Loucy (cell line): ENCODE measurements at regions not wholly inside any gene's neighbourhood (a gene's known extent, or its start where the extent isn't known, plus 50 kb on each side); places are given as distances from the start of the nearest gene placed in this dataset.

ENCODE experiments used
- H2AFZ ChIP-seq: fragments of 200-600 bp; sonication (generic); 2 replicates; pipeline ENCODE4 v1.6.0; 2016; ENCODE audit warnings: antibody characterized with exemption, mild to moderate bottlenecking, low read length, moderate library complexity
- H3F3A ChIP-seq: fragments of 200-600 bp; 2 replicates; pipeline ENCODE4 v1.6.0; 2016; ENCODE audit warnings: antibody characterized with exemption, low read depth, mild to moderate bottlenecking
- H3K27me3 ChIP-seq: fragments of 200-600 bp; sonication (generic); 2 replicates; pipeline ENCODE4 v1.6.1; 2014; ENCODE audit warnings: low read length, mild to moderate bottlenecking; ENCODE audit not compliant: insufficient read depth, poor library complexity, severe bottlenecking
- H3K36me3 ChIP-seq: fragments of 200-600 bp; sonication (generic); 2 replicates; pipeline ENCODE4 v1.6.1; 2016; ENCODE audit warnings: low read length; ENCODE audit not compliant: insufficient read depth
- H3K4me1 ChIP-seq: fragments of 200-600 bp; sonication (generic); 2 replicates; pipeline ENCODE4 v1.5.1; 2014; ENCODE audit warnings: low read length, mild to moderate bottlenecking; ENCODE audit not compliant: insufficient read depth, poor library complexity, severe bottlenecking
- H3K4me2 ChIP-seq: fragments of 200-600 bp; sonication (generic); 2 replicates; pipeline ENCODE4 v1.6.0; 2014; ENCODE audit warnings: antibody characterized with exemption, low read length, low read depth, mild to moderate bottlenecking; ENCODE audit not compliant: poor library complexity, severe bottlenecking
- H3K4me3 ChIP-seq: fragments of 200-600 bp; sonication (generic); 2 replicates; pipeline ENCODE4 v1.5.1; 2014; ENCODE audit warnings: low read length, mild to moderate bottlenecking, mixed read lengths; ENCODE audit not compliant: poor library complexity, severe bottlenecking
- H3K79me2 ChIP-seq: fragments of 200-600 bp; sonication (generic); 2 replicates; pipeline ENCODE4 v1.6.1; 2014; ENCODE audit warnings: low read length; ENCODE audit not compliant: insufficient read depth
- H3K9ac ChIP-seq: fragments of 200-600 bp; sonication (generic); 2 replicates; pipeline ENCODE4 v1.6.0; 2014; ENCODE audit warnings: mild to moderate bottlenecking, low read depth, low read length, moderate library complexity; ENCODE audit not compliant: poor library complexity, severe bottlenecking
- H3K9me2 ChIP-seq: fragments of 200-600 bp; sonication (generic); replicated peaks from 2 replicates; pipeline ENCODE4 v1.6.1; 2016; ENCODE audit warnings: low read depth, low read length, mixed read lengths
- H3K9me3 ChIP-seq: fragments of 200-600 bp; sonication (generic); 2 replicates; pipeline ENCODE4 v1.6.1; 2014; ENCODE audit warnings: mild to moderate bottlenecking, antibody characterized with exemption, low read length, low read depth; ENCODE audit not compliant: insufficient read depth
- H4K20me1 ChIP-seq: fragments of 200-600 bp; sonication (generic); 2 replicates; pipeline ENCODE4 v1.6.0; 2014; ENCODE audit warnings: antibody characterized with exemption, low read length, mild to moderate bottlenecking; ENCODE audit not compliant: insufficient read depth, poor library complexity, severe bottlenecking
- CTCF ChIP-seq: fragments of 200-600 bp; sonication (generic); conservative IDR thresholded peaks from 2 replicates; pipeline ENCODE4 v1.5.1; 2014; ENCODE audit warnings: mild to moderate bottlenecking, antibody characterized with exemption, low read length
- EZH2phosphoT487 ChIP-seq: fragments of 200-600 bp; IDR thresholded peaks from 2 replicates; pipeline ENCODE4 v1.6.1; 2018; ENCODE audit warnings: antibody characterized with exemption, mild to moderate bottlenecking, moderate library complexity, borderline replicate concordance

GRCh38 chr12:82279536-82280058 is 78.6 kb downstream of the CCDC59 start:
- H3K4me2 ChIP-seq, result no peak overlapping the region
- H4K20me1 ChIP-seq, result no peaks in the 10 kb centered on the region
- H3K4me1 ChIP-seq, result no peaks in the 10 kb centered on the region
- H3K79me2 ChIP-seq, result no peaks in the 10 kb centered on the region
- H3K9me3 ChIP-seq, result peaks cover 2% of the 10 kb centered on the region; the same call in 1 of the 2 replicates
- no peak overlapping the region for H3K9ac ChIP-seq
- H3K4me3 ChIP-seq, result no peak overlapping the region
- H3K27me3 ChIP-seq, result no peaks in the 10 kb centered on the region
- no peaks in the 10 kb centered on the region for H3F3A ChIP-seq
- no peaks in the 10 kb centered on the region for H3K36me3 ChIP-seq
- no peaks in the 10 kb centered on the region for H3K9me2 ChIP-seq
- H2AFZ ChIP-seq, result no peak overlapping the region
- TF ChIP-seq EZH2phosphoT487 (no peak), CTCF (no peak)

- Histone ChIP-seq H3K36me3 (no peaks in the 10 kb centered on the region), H3K4me1 (no peaks in the 10 kb centered on the region), H3K4me3 (no peak overlapping the region), H2AFZ (no peak overlapping the region), H4K20me1 (no peaks in the 10 kb centered on the region), H3K9me2 (no peaks in the 10 kb centered on the region), H3K79me2 (no peaks in the 10 kb centered on the region), H3F3A (no peaks in the 10 kb centered on the region), H3K4me2 (no peak overlapping the region), H3K9ac (no peak overlapping the region), H3K27me3 (no peaks in the 10 kb centered on the region), H3K9me3 (peaks cover 2% of the 10 kb centered on the region; the same call in 1 of the 2 replicates)
- TF ChIP-seq CTCF (no peak), EZH2phosphoT487 (no peak)
These were observed 80.6 kb downstream of the CCDC59 start for GRCh38 chr12:82277582-82277981.

GRCh38 chr12:82242729-82243128 is 115.5 kb downstream of the CCDC59 start:
- Histone ChIP-seq H3K36me3 (no peaks in the 10 kb centered on the region), H3K27me3 (no peaks in the 10 kb centered on the region), H3K9me2 (no peaks in the 10 kb centered on the region), H3K79me2 (no peaks in the 10 kb centered on the region), H2AFZ (no peak overlapping the region), H4K20me1 (no peaks in the 10 kb centered on the region), H3K4me3 (no peak overlapping the region), H3K4me1 (no peaks in the 10 kb centered on the region), H3K9ac (no peak overlapping the region), H3K9me3 (no peaks in the 10 kb centered on the region), H3K4me2 (no peak overlapping the region), H3F3A (no peaks in the 10 kb centered on the region)
- TF ChIP-seq CTCF (no peak), EZH2phosphoT487 (no peak)
